ENCODE measurements at regions not wholly inside any gene's neighbourhood (a gene's known extent, or its start where the extent isn't known, plus 50 kb on each side); places are given as distances from the start of the nearest gene placed in this dataset.

DNA sequence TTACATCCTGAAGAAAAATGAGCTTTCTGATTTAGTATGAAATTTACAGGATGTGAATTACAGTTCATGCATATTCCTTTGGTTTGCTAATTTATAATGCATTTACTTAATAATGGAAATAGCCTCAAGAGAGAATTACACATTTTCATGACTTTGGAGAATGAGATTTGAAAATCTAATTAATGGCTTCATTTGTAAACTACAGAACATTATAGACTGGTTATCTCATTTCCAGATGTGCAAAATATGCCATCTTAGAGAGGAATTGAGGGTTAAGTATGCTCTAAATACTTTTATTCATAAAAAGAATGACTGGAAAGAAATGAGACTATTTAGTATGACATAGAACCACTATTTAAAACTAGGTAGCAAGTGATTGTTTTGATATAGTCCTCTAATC, 94.2 kb upstream of the DNAJC10 start:
- TF ChIP-seq POLR2A (IDR thresholded peaks at IDR 0.05) = no peak
- TF ChIP-seq, protein P1, sequence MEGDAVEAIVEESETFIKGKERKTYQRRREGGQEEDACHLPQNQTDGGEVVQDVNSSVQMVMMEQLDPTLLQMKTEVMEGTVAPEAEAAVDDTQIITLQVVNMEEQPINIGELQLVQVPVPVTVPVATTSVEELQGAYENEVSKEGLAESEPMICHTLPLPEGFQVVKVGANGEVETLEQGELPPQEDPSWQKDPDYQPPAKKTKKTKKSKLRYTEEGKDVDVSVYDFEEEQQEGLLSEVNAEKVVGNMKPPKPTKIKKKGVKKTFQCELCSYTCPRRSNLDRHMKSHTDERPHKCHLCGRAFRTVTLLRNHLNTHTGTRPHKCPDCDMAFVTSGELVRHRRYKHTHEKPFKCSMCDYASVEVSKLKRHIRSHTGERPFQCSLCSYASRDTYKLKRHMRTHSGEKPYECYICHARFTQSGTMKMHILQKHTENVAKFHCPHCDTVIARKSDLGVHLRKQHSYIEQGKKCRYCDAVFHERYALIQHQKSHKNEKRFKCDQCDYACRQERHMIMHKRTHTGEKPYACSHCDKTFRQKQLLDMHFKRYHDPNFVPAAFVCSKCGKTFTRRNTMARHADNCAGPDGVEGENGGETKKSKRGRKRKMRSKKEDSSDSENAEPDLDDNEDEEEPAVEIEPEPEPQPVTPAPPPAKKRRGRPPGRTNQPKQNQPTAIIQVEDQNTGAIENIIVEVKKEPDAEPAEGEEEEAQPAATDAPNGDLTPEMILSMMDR (IDR thresholded peaks at IDR 0.05) = no peak
